SJCRH30 (cell line): ENCODE measurements at regions not wholly inside any gene's neighbourhood (a gene's known extent, or its start where the extent isn't known, plus 50 kb on each side); places are given as distances from the start of the nearest gene placed in this dataset.

Experiments
- DNase-seq, 2 experiments: peaks; one replicate each; pipeline ENCODE4 v3.0.0-alpha.2; 2015 to 2020
- H3K27ac ChIP-seq: fragments of 250-450 bp; sonication (Bioruptor Pico); 2 replicates; pipeline ENCODE4 v1.5.1; 2020; ENCODE audit warnings: mild to moderate bottlenecking, moderate library complexity
- H3K27me3 ChIP-seq: fragments of 250-450 bp; sonication (Bioruptor Pico); 2 replicates; pipeline ENCODE4 v1.5.1; 2020; ENCODE audit warnings: mild to moderate bottlenecking, moderate library complexity
- H3K36me3 ChIP-seq: fragments of 250-450 bp; sonication (Bioruptor Pico); 2 replicates; pipeline ENCODE4 v1.5.1; 2020; ENCODE audit warnings: mild to moderate bottlenecking, moderate library complexity
- H3K4me1 ChIP-seq: fragments of 250-450 bp; sonication (Bioruptor Pico); 2 replicates; pipeline ENCODE4 v1.5.1; 2020; ENCODE audit warnings: mild to moderate bottlenecking, moderate library complexity
- H3K4me3 ChIP-seq: fragments of 250-450 bp; sonication (Bioruptor Pico); 2 replicates; pipeline ENCODE4 v1.5.1; 2020; ENCODE audit warnings: mild to moderate bottlenecking, moderate library complexity
- H3K9me3 ChIP-seq: fragments of 250-450 bp; sonication (Bioruptor Pico); replicated peaks from 2 replicates; pipeline ENCODE4 v1.5.1; 2020; ENCODE audit warnings: mild to moderate bottlenecking, moderate library complexity

- Histone ChIP-seq H3K27me3 (no peaks in the 10 kb centered on the region), H3K27ac (no peak overlapping the region), H3K4me1 (no peaks in the 10 kb centered on the region), H3K4me3 (no peak overlapping the region), H3K9me3 (no peaks in the 10 kb centered on the region), H3K36me3 (no peaks in the 10 kb centered on the region)
- no peak for DNase-seq
Observed at GRCh38 chr14:45406942-45407341, 153.9 kb upstream of the MIS18BP1 start.

DNA sequence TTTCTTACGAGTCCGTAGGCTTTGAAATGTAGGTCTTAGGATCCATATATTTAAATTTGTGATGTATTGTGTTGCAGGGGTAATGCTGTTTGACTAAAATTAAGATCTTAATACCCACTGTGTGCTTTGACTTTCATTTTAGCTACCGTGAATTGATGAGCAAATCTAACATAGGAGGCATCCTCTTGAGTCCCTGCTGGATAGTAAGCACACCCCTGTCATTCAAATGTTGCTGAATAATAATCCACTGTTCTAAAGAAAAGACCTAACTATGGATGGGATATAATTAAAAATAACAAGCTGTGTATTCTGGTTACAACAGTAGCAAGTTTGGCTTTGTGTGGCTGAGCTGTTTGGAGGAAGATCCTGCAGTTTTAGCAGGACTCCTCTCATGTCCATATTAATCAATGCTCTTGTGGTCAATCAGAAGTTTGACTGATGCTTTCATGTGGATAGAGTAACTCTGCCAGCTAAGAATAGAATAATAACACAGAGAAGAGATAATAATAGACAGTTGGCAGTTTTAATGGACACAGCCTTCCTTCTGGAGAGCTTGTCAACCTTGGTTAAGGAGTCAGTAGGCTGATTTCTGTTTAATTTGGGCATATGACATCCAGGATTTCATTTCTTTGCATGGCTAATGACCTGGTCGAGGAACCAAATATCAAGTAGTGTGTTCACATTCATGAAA is 148.1 kb upstream of the MIS18BP1 start:
- no peaks in the 10 kb centered on the region for H3K9me3 ChIP-seq
- no peaks in the 10 kb centered on the region for H3K36me3 ChIP-seq
- no peaks in the 10 kb centered on the region for H3K4me1 ChIP-seq
- H3K27me3 ChIP-seq, result no peaks in the 10 kb centered on the region
- H3K27ac ChIP-seq, result no peak overlapping the region
- no peak overlapping the region for H3K4me3 ChIP-seq
- DNase-seq, result no peak

GRCh38 chr14:45400509-45400908 is 147.5 kb upstream of the MIS18BP1 start:
- H3K27me3 ChIP-seq, result no peaks in the 10 kb centered on the region
- no peaks in the 10 kb centered on the region for H3K9me3 ChIP-seq
- no peak overlapping the region for H3K4me3 ChIP-seq
- H3K36me3 ChIP-seq, result no peaks in the 10 kb centered on the region
- no peak for DNase-seq
- no peaks in the 10 kb centered on the region for H3K4me1 ChIP-seq
- H3K27ac ChIP-seq, result no peak overlapping the region

GRCh38 chr14:45381091-45381490 is 128.1 kb upstream of the MIS18BP1 start:
- Histone ChIP-seq H3K27me3 (no peaks in the 10 kb centered on the region), H3K9me3 (no peaks in the 10 kb centered on the region), H3K36me3 (no peaks in the 10 kb centered on the region), H3K4me1 (no peaks in the 10 kb centered on the region), H3K4me3 (no peak overlapping the region), H3K27ac (no peak overlapping the region)
- DNase-seq, result no peak

- Histone ChIP-seq H3K27me3 (no peaks in the 10 kb centered on the region), H3K4me1 (no peaks in the 10 kb centered on the region)
- no peak for DNase-seq
Observed at GRCh38 chr14:45377166-45377565, 124.2 kb upstream of the MIS18BP1 start.

DNA sequence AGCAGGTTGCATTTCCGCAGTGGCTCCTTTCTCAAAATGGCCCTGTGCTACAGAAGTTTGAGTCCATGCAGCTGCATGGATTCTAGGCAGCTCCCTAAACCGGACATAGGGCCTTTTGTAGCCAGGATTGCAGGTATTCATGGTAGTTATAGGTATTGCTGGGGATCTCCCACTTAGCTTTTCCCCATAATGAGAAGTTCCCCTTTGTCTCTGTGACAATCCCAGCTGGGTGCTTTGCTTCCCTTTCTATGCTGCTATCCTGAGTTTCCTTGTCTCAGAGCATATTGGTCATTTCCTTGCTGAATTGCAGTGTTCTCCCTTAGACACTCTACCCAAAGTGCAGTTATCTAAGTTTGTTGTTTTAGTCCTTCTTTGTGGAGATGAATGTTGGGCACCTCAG is 120.9 kb upstream of the MIS18BP1 start:
- no peaks in the 10 kb centered on the region for H3K27me3 ChIP-seq
- H3K4me3 ChIP-seq, result no peak overlapping the region
- H3K36me3 ChIP-seq, result no peaks in the 10 kb centered on the region
- H3K27ac ChIP-seq, result no peak overlapping the region
- no peak for DNase-seq
- no peaks in the 10 kb centered on the region for H3K9me3 ChIP-seq
- H3K4me1 ChIP-seq, result no peaks in the 10 kb centered on the region

More at GRCh38 chr14:45377166-45377565, 124.2 kb upstream of the MIS18BP1 start:
- no peak overlapping the region for H3K27ac ChIP-seq
- no peaks in the 10 kb centered on the region for H3K9me3 ChIP-seq
- no peak overlapping the region for H3K4me3 ChIP-seq
- H3K36me3 ChIP-seq, result no peaks in the 10 kb centered on the region

DNA sequence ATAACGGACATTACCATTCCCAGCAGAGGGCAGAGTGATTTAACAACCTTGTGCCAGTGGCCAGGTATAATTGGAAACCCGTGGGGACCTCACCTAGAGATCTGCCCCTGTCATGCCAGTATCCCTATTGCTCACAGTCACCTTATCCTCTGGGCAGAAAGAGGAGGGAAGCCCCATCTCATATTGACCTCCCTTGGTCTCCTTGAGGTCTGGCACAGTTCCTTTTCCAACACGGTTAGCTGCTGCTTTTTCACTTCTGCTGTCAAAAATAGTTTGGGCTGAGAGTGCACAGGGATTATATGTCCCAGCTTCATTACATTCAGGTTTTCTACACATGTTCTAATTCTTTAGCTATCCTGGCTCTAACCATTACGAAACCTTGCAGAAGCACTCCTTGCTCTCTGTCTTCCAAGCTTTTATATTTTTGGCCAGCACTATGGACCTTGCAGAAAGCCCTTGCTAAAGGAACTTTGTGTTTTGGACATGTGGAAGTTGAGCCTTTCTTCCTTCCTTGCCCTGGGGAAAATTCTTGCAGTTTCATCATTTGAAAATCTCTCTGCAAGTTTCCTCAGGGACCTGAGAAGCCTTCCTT is 111.7 kb upstream of the MIS18BP1 start:
- no peaks in the 10 kb centered on the region for H3K36me3 ChIP-seq
- H3K27ac ChIP-seq, result no peak overlapping the region
- no peak overlapping the region for H3K4me3 ChIP-seq
- no peaks in the 10 kb centered on the region for H3K27me3 ChIP-seq
- H3K4me1 ChIP-seq, result no peaks in the 10 kb centered on the region
- no peak for DNase-seq
- no peaks in the 10 kb centered on the region for H3K9me3 ChIP-seq

- H3K27ac ChIP-seq, result no peak overlapping the region
- DNase-seq, result no peak
- H3K4me1 ChIP-seq, result no peaks in the 10 kb centered on the region
- H3K4me3 ChIP-seq, result no peak overlapping the region
- no peaks in the 10 kb centered on the region for H3K9me3 ChIP-seq
- no peaks in the 10 kb centered on the region for H3K27me3 ChIP-seq
- H3K36me3 ChIP-seq, result no peaks in the 10 kb centered on the region
Observed at GRCh38 chr14:45362505-45362904, 109.5 kb upstream of the MIS18BP1 start.

- DNase-seq, result no peak
- H3K27ac ChIP-seq, result no peak overlapping the region
- no peaks in the 10 kb centered on the region for H3K36me3 ChIP-seq
- H3K27me3 ChIP-seq, result no peaks in the 10 kb centered on the region
- H3K4me3 ChIP-seq, result no peak overlapping the region
- no peaks in the 10 kb centered on the region for H3K4me1 ChIP-seq
- H3K9me3 ChIP-seq, result no peaks in the 10 kb centered on the region
Observed at GRCh38 chr14:45361727-45362126, 108.7 kb upstream of the MIS18BP1 start.

- H3K4me1 ChIP-seq, result no peaks in the 10 kb centered on the region
- H3K36me3 ChIP-seq, result no peaks in the 10 kb centered on the region
- no peak overlapping the region for H3K4me3 ChIP-seq
- no peaks in the 10 kb centered on the region for H3K9me3 ChIP-seq
- H3K27ac ChIP-seq, result no peak overlapping the region
- DNase-seq, result no peak
- no peaks in the 10 kb centered on the region for H3K27me3 ChIP-seq
Observed at GRCh38 chr14:45359746-45360145, 106.7 kb upstream of the MIS18BP1 start.

- Histone ChIP-seq H3K9me3 (no peaks in the 10 kb centered on the region), H3K27ac (no peak overlapping the region), H3K4me3 (no peak overlapping the region)
Observed at GRCh38 chr14:45332360-45332988, 79.5 kb upstream of the MIS18BP1 start.

GRCh38 chr14:45308745-45309397 is 55.9 kb upstream of the MIS18BP1 start:
- no peaks in the 10 kb centered on the region for H3K9me3 ChIP-seq
- H3K36me3 ChIP-seq, result no peaks in the 10 kb centered on the region
- H3K4me1 ChIP-seq, result no peaks in the 10 kb centered on the region
- no peaks in the 10 kb centered on the region for H3K27me3 ChIP-seq
- H3K4me3 ChIP-seq, result no peak overlapping the region
- no peak overlapping the region for H3K27ac ChIP-seq
- no peak for DNase-seq

More at GRCh38 chr14:45332360-45332988, 79.5 kb upstream of the MIS18BP1 start:
- no peak for DNase-seq
- Histone ChIP-seq H3K27me3 (no peaks in the 10 kb centered on the region), H3K36me3 (no peaks in the 10 kb centered on the region), H3K4me1 (no peaks in the 10 kb centered on the region)
